Prostate gland (tissue), 2 donors: ENCODE measurements at regions not wholly inside any gene's neighbourhood (a gene's known extent, or its start where the extent isn't known, plus 50 kb on each side); places are given as distances from the start of the nearest gene placed in this dataset.

Experiments
- POLR2A ChIP-seq: fragments of 450-650 bp; IDR thresholded peaks from one replicate; pipeline ENCODE4 v1.6.1; 2016; ENCODE audit warnings: antibody characterized with exemption, mild to moderate bottlenecking
- POLR2AphosphoS5 ChIP-seq: sonication (generic); formaldehyde crosslinking; IDR thresholded peaks from one replicate; pipeline ENCODE4 v1.6.1; 2017; ENCODE audit warnings: antibody characterized with exemption
- TF ChIP-seq, protein P1 (sequence below), 4 experiments: fragments of 200-600 bp in 2 of 4; fragments of 450-650 bp in 2 of 4; sonication (generic) in 2 of 4; IDR thresholded peaks; 1 replicate in 3 of 4; 2 replicates in 1 of 4; pipeline ENCODE4 v1.5.1; 2016 to 2019; ENCODE audit warnings: antibody characterized with exemption in 4 of 4, mild to moderate bottlenecking in 2 of 4, moderate library complexity in 2 of 4

DNA sequence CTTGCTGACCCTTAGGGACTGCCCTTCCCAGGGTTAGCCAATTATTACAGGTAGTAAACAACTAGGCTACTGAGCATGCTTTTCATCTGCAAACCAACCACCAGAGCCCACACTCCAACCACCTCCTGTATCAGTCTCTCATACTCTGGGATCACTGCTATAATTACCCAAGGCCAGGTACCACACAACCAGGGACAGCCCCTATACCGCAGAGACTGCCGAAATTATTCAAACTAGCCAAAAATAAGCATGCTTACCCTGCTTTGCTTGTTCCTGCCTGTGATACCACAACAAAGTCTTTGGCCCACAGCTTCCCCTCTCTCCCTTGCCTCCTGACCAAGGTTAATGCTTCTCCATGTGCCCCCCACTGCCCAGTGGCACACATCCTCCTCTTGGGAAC lies 197.6 kb upstream of the SRRM4 start:
- TF ChIP-seq, protein P1, sequence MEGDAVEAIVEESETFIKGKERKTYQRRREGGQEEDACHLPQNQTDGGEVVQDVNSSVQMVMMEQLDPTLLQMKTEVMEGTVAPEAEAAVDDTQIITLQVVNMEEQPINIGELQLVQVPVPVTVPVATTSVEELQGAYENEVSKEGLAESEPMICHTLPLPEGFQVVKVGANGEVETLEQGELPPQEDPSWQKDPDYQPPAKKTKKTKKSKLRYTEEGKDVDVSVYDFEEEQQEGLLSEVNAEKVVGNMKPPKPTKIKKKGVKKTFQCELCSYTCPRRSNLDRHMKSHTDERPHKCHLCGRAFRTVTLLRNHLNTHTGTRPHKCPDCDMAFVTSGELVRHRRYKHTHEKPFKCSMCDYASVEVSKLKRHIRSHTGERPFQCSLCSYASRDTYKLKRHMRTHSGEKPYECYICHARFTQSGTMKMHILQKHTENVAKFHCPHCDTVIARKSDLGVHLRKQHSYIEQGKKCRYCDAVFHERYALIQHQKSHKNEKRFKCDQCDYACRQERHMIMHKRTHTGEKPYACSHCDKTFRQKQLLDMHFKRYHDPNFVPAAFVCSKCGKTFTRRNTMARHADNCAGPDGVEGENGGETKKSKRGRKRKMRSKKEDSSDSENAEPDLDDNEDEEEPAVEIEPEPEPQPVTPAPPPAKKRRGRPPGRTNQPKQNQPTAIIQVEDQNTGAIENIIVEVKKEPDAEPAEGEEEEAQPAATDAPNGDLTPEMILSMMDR (IDR thresholded peaks at IDR 0.05) = no peak
- TF ChIP-seq POLR2AphosphoS5 (no peak), POLR2A (no peak)
